ENCODE measurements at regions not wholly inside any gene's neighbourhood (a gene's known extent, or its start where the extent isn't known, plus 50 kb on each side); places are given as distances from the start of the nearest gene placed in this dataset.
"Not testable (repeated sequence)": the region's sequence is repeated elsewhere in the genome, so short reads cannot be mapped to it uniquely, and the experiment has no call there.

DNA sequence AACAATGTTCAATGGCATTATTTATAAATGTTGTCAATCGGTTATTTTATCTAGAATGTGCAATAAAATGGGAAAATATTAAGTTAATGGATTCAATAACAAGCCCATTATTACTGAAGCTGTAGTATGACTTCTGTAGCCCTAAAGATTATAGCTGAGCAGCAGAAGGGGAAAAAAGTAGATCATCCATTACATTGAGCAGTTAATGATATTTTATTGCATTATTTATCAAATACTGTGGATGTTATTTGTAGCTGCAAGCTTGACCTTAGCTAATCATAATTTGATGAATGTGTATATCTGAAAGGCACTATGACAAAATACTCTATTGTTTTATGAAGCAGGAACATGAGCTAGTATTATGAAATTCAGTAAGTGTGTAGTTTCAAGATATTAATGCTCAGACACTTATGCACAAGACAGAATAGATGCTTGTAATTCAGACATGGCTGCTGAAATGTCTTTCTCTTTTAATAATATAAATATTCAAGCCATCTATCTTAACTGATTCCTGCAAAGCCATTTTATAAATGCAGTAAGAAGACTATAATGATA is 131.5 kb upstream of the MGAT4C start:
- H3K4me3 ChIP-seq (ENCODE audit: low read depth, low read length) = no peak overlapping the region
- TF ChIP-seq, protein P1, sequence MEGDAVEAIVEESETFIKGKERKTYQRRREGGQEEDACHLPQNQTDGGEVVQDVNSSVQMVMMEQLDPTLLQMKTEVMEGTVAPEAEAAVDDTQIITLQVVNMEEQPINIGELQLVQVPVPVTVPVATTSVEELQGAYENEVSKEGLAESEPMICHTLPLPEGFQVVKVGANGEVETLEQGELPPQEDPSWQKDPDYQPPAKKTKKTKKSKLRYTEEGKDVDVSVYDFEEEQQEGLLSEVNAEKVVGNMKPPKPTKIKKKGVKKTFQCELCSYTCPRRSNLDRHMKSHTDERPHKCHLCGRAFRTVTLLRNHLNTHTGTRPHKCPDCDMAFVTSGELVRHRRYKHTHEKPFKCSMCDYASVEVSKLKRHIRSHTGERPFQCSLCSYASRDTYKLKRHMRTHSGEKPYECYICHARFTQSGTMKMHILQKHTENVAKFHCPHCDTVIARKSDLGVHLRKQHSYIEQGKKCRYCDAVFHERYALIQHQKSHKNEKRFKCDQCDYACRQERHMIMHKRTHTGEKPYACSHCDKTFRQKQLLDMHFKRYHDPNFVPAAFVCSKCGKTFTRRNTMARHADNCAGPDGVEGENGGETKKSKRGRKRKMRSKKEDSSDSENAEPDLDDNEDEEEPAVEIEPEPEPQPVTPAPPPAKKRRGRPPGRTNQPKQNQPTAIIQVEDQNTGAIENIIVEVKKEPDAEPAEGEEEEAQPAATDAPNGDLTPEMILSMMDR (IDR thresholded peaks at IDR 0.05; ENCODE audit: insufficient read depth, low read depth, low read length, missing control alignments) = no peak
- DNase-seq (ENCODE audit: low read depth) = no peak

DNA sequence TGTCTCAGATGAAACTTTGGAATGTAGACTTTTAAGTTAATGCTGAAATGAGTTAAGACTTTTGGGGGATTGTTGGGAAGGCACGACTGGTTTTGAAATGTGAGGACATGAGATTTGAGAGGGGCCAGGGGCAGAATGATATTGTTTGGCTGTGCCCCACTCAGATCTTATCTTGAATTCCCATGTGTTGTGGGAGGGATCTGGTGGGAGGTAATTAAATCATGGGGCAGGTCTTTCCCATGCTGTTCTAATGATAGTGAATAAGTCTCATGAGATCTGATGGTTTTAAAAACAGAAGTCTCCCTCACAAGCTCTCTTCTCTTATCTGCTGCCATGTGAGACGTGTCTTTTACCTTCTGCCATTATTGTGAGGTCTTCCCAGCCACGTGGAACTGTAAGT is 127.6 kb upstream of the MGAT4C start:
- DNase-seq (ENCODE audit: low read depth); H3K4me3 ChIP-seq (ENCODE audit: low read depth, low read length): not testable (repeated sequence)

DNA sequence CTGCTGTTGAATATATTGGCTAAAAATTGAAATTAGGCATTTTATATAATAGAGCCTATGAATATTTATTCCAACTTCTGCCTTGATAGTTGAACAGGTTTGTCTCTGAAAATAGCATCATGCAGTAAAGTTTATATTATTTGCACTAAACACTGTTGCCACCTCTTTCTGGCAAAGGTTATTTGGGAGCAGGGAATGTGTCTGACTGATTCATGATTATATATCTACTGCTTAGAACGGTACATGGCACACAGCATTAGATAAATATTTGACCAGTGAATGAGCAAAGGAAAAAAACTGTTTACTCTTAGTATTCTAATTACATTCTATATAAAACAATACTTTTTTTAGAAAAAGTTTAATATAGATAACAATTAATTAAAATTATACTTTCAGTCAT is 123.1 kb upstream of the MGAT4C start:
- DNase-seq (ENCODE audit: low read depth) = no peak
- no peak overlapping the region for H3K4me3 ChIP-seq (ENCODE audit: low read depth, low read length)
- TF ChIP-seq, protein P1 (IDR thresholded peaks at IDR 0.05; ENCODE audit: insufficient read depth, low read depth, low read length, missing control alignments) = no peak

DNA sequence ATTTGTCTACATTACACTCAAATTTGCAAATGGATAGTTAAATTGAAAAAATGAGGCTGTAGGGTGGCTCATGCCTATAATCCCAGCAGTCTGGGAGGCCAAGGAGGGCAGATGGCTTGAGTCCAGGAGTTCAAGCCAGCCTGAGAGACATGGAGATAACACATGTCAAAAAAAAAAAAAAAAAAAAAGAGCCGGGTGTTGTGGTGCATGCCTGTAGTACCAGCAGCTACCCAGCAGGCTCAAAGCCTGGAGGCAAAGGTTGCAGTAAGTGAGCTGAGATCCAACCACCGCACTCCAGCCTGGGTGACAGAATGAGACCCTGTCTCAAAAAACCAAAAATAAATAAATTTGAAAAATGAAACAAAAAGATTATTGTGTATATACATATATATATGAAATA is 119.9 kb upstream of the MGAT4C start:
- TF ChIP-seq, protein P1 (IDR thresholded peaks at IDR 0.05; ENCODE audit: insufficient read depth, low read depth, low read length, missing control alignments) = no peak
- no peak overlapping the region for H3K4me3 ChIP-seq (ENCODE audit: low read depth, low read length)
- no peak for DNase-seq (ENCODE audit: low read depth)

DNA sequence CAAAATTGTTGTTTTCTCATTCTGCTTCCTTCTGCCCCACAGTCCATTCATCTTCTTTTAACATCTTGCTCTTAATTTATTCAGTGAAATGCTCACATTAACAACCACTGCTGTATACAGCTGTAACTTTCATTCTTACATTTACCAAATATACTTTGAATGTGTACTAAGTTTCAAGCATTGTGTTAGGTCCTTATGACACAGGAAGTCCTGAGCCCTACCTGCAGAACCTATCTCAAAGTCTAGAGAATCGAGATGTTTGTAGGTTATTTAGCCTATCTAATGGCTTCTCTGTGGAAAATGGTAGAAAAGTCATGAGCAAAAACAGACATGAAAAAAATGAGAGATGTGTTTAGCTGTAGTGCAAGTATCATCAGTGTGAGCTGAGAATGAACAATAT is 117.6 kb upstream of the MGAT4C start:
- TF ChIP-seq, protein P1 (IDR thresholded peaks at IDR 0.05; ENCODE audit: insufficient read depth, low read depth, low read length, missing control alignments) = no peak
- no peak overlapping the region for H3K4me3 ChIP-seq (ENCODE audit: low read depth, low read length)
- DNase-seq (ENCODE audit: low read depth) = no peak

DNA sequence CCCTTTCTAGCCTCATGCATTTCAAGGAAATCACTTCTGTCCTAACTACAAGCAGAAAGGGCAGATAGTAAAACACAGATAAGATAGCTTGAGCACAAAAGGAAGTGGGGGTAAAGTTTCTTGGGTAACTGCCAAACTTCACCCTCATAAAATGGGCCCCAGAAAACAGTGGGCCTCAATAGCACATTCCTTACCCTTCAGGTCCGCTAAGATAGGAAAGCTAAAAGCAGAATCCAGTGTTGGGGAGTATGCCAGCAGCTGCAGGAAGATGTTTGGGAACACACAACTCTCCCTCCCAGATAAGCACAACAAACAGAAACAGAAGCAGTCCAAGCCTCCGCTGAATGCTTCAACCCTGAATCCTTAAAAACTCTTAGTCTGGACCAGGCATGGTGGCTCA is 110.9 kb upstream of the MGAT4C start:
- no peak for DNase-seq (ENCODE audit: low read depth)
- no peak overlapping the region for H3K4me3 ChIP-seq (ENCODE audit: low read depth, low read length)
- TF ChIP-seq, protein P1 (IDR thresholded peaks at IDR 0.05; ENCODE audit: insufficient read depth, low read depth, low read length, missing control alignments) = no peak

DNA sequence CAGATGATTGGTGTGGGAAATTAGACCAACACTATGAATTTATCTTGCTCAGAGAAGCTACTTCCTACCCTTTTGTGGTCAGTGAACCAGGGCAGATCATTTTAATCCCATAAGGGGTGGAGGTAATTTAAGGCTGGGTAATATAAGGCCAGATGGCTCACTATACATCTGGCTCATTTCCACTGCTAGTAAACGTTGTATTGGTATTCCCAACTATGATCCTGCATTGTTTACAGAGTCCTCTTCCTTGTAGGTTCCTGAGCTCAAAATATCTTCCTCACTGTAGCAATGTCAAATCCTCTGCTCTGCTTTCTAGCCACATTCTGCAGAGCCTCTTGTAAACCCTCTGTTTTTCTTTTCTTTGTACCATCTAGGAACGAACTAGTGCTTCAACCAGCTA is 93.0 kb upstream of the MGAT4C start:
- H3K4me3 ChIP-seq (ENCODE audit: low read depth, low read length) = no peak overlapping the region
- TF ChIP-seq, protein P1 (IDR thresholded peaks at IDR 0.05; ENCODE audit: insufficient read depth, low read depth, low read length, missing control alignments) = no peak
- DNase-seq (ENCODE audit: low read depth) = no peak

All from GM12865 (cell line).